Omental fat pad (tissue), 3 donors: ENCODE measurements at regions not wholly inside any gene's neighbourhood (a gene's known extent, or its start where the extent isn't known, plus 50 kb on each side); places are given as distances from the start of the nearest gene placed in this dataset.

Experiments
- ATAC-seq: fragments of 150-250 bp; one replicate; pipeline ENCODE4 v1.9.1; 2016; ENCODE audit warnings: mild to moderate bottlenecking, moderate library complexity; ENCODE audit not compliant: low FRiP score
- DNase-seq: peaks from one replicate; pipeline ENCODE4 v3.0.0-alpha.2; 2019; ENCODE audit warnings: low spot score
- TF ChIP-seq, protein P1 (sequence below), 3 donors: fragments of 450-650 bp; IDR thresholded peaks; one replicate each; pipeline ENCODE4 v1.5.1; 2016 to 2017; ENCODE audit warnings: antibody characterized with exemption in 3 of 3, mild to moderate bottlenecking in 3 of 3, moderate library complexity in 2 of 3

GRCh38 chr6:44676826-44677433, 289.4 kb downstream of the CDC5L start:
- DNase-seq, result no peak
- TF ChIP-seq, protein P1, sequence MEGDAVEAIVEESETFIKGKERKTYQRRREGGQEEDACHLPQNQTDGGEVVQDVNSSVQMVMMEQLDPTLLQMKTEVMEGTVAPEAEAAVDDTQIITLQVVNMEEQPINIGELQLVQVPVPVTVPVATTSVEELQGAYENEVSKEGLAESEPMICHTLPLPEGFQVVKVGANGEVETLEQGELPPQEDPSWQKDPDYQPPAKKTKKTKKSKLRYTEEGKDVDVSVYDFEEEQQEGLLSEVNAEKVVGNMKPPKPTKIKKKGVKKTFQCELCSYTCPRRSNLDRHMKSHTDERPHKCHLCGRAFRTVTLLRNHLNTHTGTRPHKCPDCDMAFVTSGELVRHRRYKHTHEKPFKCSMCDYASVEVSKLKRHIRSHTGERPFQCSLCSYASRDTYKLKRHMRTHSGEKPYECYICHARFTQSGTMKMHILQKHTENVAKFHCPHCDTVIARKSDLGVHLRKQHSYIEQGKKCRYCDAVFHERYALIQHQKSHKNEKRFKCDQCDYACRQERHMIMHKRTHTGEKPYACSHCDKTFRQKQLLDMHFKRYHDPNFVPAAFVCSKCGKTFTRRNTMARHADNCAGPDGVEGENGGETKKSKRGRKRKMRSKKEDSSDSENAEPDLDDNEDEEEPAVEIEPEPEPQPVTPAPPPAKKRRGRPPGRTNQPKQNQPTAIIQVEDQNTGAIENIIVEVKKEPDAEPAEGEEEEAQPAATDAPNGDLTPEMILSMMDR (IDR thresholded peaks at IDR 0.05), result no peak
- ATAC-seq, result no peak

DNA sequence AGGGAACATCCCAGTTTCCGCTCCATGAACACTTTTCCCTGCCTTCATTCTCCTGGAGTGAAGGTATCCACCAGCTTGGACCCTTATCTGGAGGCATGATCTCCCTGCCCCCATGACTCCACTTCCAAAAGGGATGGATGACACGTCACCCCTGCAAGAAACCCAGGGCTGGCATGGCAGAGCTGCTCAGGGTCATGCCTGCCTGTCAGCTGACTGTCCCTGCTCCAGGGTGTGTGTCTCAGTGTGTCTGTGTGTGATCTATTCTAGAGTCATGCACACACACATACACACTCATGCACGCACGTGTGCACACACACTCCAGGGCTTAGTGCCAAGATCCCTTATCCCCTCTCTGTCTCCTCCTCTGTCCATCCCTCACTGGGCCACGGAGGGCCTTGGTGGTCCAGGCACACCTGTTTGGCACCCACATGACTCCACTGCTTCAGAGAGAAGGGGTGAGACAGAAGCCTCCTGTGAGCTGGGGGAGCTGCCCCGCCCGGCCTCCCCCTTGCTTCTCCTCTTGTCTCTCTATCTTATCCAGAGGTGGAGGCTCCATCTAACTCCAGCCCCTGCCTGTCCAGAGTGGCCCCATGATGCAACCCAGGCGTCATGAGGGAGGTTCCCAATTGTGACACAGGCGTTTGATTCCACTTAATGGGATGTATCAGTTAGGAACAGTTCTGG, 290.9 kb downstream of the CDC5L start:
- no peak for ATAC-seq
- no peak for DNase-seq
- TF ChIP-seq, protein P1 (IDR thresholded peaks at IDR 0.05), result no peak

DNA sequence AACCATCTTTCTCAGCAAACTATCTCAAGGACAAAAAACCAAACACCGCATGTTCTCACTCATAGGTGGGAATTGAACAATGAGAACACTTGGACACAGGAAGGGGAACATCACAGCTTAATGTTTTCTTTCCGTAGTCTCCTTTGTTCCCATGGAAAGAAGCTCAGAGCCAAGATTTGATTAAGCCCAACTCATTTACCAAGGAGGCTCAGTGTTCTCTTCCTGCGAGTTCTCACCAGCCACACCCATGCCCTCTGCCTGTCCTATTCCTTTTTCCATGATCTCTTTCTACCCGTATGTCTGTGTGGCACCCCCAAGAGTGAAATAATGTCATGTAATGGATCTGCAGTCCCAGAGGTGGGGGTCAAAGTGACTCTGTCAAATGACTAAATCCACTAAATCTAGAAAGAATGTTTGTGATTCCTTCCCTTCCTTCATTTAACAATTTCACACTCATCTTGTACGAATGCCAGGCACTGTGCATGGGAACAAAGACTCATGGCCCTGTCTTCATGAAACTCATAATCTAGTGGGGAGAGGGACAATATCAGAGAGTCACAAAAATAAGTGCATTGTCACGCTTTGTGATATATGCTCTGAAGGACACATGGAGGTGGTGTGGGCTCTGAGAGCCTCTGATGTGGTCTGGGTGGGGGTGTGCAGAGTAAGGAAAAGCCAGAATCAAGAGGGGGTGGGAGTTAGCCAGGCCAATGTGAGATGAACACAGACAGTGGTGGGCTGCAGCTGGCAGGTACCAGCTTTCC, 292.1 kb downstream of the CDC5L start:
- ATAC-seq, result no peak
- no peak for DNase-seq
- TF ChIP-seq, protein P1 (IDR thresholded peaks at IDR 0.05), result no peak

DNA sequence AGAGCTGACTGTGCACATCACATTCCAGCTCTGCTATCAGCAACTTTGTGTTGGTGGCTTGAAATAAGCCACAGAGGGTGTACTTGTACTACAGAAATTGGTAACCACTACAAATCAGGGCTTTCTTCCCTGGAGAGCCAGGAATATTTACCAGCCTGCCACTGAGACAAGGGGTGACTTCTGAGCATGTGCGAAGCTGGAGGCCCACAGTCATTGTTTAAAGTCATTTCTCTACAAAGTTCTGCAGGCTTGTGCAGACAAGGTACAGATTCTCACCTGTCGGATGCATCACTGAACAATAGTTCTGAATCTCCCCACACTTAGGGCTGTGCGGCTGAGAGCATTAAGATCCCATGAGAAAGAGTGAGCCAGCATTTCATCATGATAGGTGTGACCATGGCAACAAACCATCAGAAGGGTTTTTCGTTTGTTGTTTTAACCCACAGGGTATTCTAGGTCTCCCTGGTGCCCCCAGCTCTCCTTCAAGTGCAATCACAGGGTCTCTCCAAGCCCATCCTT, 292.8 kb downstream of the CDC5L start:
- TF ChIP-seq, protein P1 (IDR thresholded peaks at IDR 0.05), result no peak
- ATAC-seq (no peak), DNase-seq (no peak)

DNA sequence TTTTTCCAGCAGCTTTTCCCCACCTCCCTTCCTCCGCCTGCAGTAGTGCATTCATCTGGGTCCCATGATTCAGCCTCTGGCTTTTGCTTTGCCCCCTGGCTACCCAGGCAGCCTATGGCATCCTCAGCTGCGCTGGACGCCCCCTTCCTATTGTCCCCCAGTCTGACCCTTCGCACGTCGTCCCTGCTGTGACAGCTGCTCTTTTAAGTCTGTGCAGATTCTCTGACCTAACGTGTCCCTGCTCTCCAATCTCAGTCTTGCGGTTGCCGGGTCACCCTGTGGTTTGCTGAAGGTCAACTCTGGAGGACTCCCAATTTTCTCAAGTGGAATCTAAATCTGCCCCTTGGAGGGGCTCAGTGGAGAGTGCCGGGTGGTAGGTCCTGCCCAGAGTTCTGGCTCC, 294.3 kb downstream of the CDC5L start:
- TF ChIP-seq, protein P1 (IDR thresholded peaks at IDR 0.05), result no peak
- no peak for ATAC-seq
- no peak for DNase-seq

- TF ChIP-seq, protein P1 (IDR thresholded peaks at IDR 0.05), result no peak
- DNase-seq (no peak), ATAC-seq (no peak)
Observed at GRCh38 chr6:44682280-44682679, 294.8 kb downstream of the CDC5L start.
